Ovary (tissue), 3 donors: ENCODE measurements at regions not wholly inside any gene's neighbourhood (a gene's known extent, or its start where the extent isn't known, plus 50 kb on each side); places are given as distances from the start of the nearest gene placed in this dataset.

Source experiments
- EP300 ChIP-seq: sonication (generic); formaldehyde crosslinking; IDR thresholded peaks from one replicate; pipeline ENCODE4 v1.6.1; 2017; ENCODE audit warnings: antibody characterized with exemption
- POLR2A ChIP-seq: fragments of 450-650 bp; IDR thresholded peaks from one replicate; pipeline ENCODE4 v1.6.1; 2017; ENCODE audit warnings: antibody characterized with exemption, mild to moderate bottlenecking, moderate library complexity
- TF ChIP-seq, protein P1 (sequence below), 3 donors: fragments of 450-650 bp in 2 of 3; fragments of 200-600 bp in 1 of 3; IDR thresholded peaks; one replicate each; pipeline versions ENCODE4 v1.5.1 to v1.8.0; 2016 to 2022; ENCODE audit warnings: antibody characterized with exemption in 3 of 3, mild to moderate bottlenecking in 1 of 3
- donor health status: DM: no; HTN: no; CAD: no.

DNA sequence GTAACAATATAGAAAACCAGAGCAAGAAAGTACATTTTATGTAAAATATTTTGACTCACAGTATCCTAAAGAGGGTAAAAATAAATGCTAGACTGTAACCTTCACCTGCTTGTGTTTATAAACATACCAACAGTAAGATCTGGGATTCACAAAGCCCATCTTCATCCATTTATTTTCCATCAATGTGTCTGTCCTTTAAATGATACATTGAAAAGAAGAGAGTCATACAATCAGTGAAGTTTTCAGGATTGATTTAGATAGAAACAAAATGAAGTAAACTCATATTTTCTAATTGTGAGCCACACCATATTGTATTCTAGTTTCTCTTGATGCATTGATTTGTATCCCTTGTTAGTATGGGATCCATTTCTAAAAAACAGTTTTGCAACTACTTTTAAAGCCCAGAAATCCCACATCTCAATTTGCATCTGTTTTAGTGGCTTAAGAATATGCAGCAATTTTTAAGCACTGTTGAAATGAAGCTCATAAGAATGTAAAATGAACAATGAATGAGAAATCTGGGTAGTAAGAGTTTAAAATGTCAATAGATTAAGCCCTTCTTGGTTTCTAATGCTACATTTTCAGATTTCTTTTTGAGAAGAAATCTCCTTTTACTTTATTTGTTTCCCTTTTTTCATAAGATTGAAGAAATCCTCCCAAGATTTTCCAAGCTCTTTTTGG, 548.1 kb upstream of the ADGRL2 start:
- TF ChIP-seq, protein P1, sequence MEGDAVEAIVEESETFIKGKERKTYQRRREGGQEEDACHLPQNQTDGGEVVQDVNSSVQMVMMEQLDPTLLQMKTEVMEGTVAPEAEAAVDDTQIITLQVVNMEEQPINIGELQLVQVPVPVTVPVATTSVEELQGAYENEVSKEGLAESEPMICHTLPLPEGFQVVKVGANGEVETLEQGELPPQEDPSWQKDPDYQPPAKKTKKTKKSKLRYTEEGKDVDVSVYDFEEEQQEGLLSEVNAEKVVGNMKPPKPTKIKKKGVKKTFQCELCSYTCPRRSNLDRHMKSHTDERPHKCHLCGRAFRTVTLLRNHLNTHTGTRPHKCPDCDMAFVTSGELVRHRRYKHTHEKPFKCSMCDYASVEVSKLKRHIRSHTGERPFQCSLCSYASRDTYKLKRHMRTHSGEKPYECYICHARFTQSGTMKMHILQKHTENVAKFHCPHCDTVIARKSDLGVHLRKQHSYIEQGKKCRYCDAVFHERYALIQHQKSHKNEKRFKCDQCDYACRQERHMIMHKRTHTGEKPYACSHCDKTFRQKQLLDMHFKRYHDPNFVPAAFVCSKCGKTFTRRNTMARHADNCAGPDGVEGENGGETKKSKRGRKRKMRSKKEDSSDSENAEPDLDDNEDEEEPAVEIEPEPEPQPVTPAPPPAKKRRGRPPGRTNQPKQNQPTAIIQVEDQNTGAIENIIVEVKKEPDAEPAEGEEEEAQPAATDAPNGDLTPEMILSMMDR (IDR thresholded peaks at IDR 0.05) = no peak
- TF ChIP-seq POLR2A (no peak), EP300 (no peak)
